ENCODE measurements at regions not wholly inside any gene's neighbourhood (a gene's known extent, or its start where the extent isn't known, plus 50 kb on each side); places are given as distances from the start of the nearest gene placed in this dataset.

- no peak for TF ChIP-seq POLR2AphosphoS5 (IDR thresholded peaks at IDR 0.05)
- TF ChIP-seq, protein P1, sequence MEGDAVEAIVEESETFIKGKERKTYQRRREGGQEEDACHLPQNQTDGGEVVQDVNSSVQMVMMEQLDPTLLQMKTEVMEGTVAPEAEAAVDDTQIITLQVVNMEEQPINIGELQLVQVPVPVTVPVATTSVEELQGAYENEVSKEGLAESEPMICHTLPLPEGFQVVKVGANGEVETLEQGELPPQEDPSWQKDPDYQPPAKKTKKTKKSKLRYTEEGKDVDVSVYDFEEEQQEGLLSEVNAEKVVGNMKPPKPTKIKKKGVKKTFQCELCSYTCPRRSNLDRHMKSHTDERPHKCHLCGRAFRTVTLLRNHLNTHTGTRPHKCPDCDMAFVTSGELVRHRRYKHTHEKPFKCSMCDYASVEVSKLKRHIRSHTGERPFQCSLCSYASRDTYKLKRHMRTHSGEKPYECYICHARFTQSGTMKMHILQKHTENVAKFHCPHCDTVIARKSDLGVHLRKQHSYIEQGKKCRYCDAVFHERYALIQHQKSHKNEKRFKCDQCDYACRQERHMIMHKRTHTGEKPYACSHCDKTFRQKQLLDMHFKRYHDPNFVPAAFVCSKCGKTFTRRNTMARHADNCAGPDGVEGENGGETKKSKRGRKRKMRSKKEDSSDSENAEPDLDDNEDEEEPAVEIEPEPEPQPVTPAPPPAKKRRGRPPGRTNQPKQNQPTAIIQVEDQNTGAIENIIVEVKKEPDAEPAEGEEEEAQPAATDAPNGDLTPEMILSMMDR (IDR thresholded peaks at IDR 0.05), result no peak
Observed at GRCh38 chr4:147244786-147245185, 236.1 kb upstream of the EDNRA start.

All from prostate gland (tissue), 2 donors.